Gastrocnemius medialis (tissue), 4 donors: ENCODE measurements at regions not wholly inside any gene's neighbourhood (a gene's known extent, or its start where the extent isn't known, plus 50 kb on each side); places are given as distances from the start of the nearest gene placed in this dataset.

Experiments used
- ATAC-seq, 2 donors: fragments of 150-250 bp; one replicate each; pipeline ENCODE4 v1.9.1; 2016
- DNase-seq, 2 donors: peaks; one replicate each; pipeline ENCODE4 v3.0.0-alpha.2; 2019
- H3K27ac ChIP-seq, 4 donors: fragments of 200-600 bp; sonication (generic); 1 replicate in 1 of 4; 2 replicates in 3 of 4; pipeline ENCODE4 v1.5.1; 2016 to 2018; ENCODE audit warnings: mild to moderate bottlenecking in 2 of 4, moderate library complexity in 1 of 4
- H3K27me3 ChIP-seq, 3 donors: fragments of 200-600 bp; sonication (generic) in 2 of 3; 1 replicate in 1 of 3; 2 replicates in 2 of 3; pipeline versions ENCODE4 v1.5.1 to v1.6.0; 2016 to 2019; ENCODE audit warnings: mild to moderate bottlenecking in 1 of 3, moderate library complexity in 1 of 3
- H3K36me3 ChIP-seq, 2 donors: fragments of 200-600 bp; sonication (generic) in 1 of 2; one replicate each; pipeline ENCODE4 v1.5.1; 2017 to 2018
- H3K4me1 ChIP-seq, 2 donors: fragments of 200-600 bp; sonication (generic) in 1 of 2; one replicate each; pipeline ENCODE4 v1.5.1; 2016 to 2017; ENCODE audit warnings: mild to moderate bottlenecking in 2 of 2
- H3K4me3 ChIP-seq, 4 donors: fragments of 200-600 bp; sonication (generic) in 3 of 4; 1 replicate in 1 of 4; 2 replicates in 3 of 4; pipeline ENCODE4 v1.5.1; 2016 to 2019; ENCODE audit warnings: mild to moderate bottlenecking in 2 of 4
- H3K9me3 ChIP-seq, 3 donors: fragments of 200-600 bp; sonication (generic) in 2 of 3; 1 replicate in 1 of 3; 2 replicates in 2 of 3; pipeline ENCODE4 v1.5.1; 2016 to 2019
- POLR2A ChIP-seq, 2 donors: fragments of 450-650 bp; IDR thresholded peaks; one replicate each; pipeline ENCODE4 v1.6.1; 2017; ENCODE audit warnings: antibody characterized with exemption in 2 of 2, mild to moderate bottlenecking in 2 of 2, moderate library complexity in 2 of 2
- in situ Hi-C, 4 donors: fragments of 200-750 bp; cut with MboI; loops; one replicate each; pipeline versions ENCODE4 v1.15.0 to v1.8.0; 2017; ENCODE audit warnings: low sequenced_read_pairs in 4 of 4
- intact Hi-C: fragments of 100-400 bp; cut with DNase I; formaldehyde crosslinking; loops from one replicate; pipeline ENCODE4 v1.15.1; 2023; ENCODE audit warnings: low total_unique reads
- TF ChIP-seq, protein P1 (sequence below), 5 experiments: fragments of 450-650 bp in 3 of 5; fragments of 200-600 bp in 2 of 5; sonication (generic) in 2 of 5; IDR thresholded peaks in 4 of 5; conservative IDR thresholded peaks in 1 of 5; 1 replicate in 4 of 5; 2 replicates in 1 of 5; pipeline ENCODE4 v1.5.1; 2016 to 2019; ENCODE audit warnings: antibody characterized with exemption in 5 of 5, mild to moderate bottlenecking in 3 of 5, moderate library complexity in 3 of 5

DNA sequence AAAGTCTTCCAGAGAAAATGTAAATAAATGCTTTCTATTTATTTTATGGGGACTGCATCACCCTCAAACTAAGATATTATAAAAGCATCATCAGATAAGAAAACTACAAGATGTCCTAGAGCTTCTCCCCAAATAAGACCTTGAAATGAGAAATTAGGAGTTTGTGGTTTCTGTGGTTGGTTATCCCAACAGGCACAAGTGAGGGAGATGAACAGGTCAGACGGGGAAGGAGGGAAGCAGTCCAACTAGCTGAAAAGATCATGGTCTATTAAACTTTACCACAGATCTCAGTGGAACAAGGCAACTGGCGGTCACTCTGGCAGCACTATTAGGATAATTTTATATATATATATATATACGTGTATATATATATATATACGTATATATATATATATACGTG is 319.3 kb upstream of the GRID2 start:
- TF ChIP-seq, protein P1, sequence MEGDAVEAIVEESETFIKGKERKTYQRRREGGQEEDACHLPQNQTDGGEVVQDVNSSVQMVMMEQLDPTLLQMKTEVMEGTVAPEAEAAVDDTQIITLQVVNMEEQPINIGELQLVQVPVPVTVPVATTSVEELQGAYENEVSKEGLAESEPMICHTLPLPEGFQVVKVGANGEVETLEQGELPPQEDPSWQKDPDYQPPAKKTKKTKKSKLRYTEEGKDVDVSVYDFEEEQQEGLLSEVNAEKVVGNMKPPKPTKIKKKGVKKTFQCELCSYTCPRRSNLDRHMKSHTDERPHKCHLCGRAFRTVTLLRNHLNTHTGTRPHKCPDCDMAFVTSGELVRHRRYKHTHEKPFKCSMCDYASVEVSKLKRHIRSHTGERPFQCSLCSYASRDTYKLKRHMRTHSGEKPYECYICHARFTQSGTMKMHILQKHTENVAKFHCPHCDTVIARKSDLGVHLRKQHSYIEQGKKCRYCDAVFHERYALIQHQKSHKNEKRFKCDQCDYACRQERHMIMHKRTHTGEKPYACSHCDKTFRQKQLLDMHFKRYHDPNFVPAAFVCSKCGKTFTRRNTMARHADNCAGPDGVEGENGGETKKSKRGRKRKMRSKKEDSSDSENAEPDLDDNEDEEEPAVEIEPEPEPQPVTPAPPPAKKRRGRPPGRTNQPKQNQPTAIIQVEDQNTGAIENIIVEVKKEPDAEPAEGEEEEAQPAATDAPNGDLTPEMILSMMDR (IDR thresholded peaks at IDR 0.05 in 4 of 5, conservative IDR thresholded peaks at IDR 0.05 in 1 of 5), result no peak
- TF ChIP-seq POLR2A (IDR thresholded peaks at IDR 0.05), result no peak
- no peak for ATAC-seq
- no peaks in the 10 kb centered on the region for H3K36me3 ChIP-seq

DNA sequence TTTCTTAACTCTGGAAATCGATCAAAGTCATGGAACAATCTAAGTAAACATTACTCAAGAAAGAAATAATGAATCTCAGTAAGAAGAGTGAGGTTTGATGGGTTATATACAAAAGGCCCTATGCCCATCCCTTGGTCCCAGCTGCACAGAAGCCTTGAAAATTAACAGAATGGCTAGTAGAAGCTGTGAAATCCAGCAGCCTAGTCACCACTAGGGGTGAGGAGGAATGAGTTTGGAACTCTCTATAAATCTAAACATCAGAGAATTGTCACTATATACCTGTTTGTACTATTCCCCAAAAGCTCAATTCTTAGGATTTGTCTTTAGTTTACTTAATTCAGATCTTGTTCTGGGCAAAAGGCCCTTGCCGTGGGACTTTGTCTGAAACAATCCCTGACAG is 313.9 kb upstream of the GRID2 start:
- Histone ChIP-seq H3K4me3 (no peak overlapping the region), H3K27me3 (no peaks in the 10 kb centered on the region), H3K36me3 (no peaks in the 10 kb centered on the region), H3K4me1 (no peaks in the 10 kb centered on the region), H3K27ac (no peak overlapping the region), H3K9me3 (no peaks in the 10 kb centered on the region)
- DNase-seq (no peak), ATAC-seq (no peak)
- in situ Hi-C loops (no loop called here), intact Hi-C loops (no loop called here)
- TF ChIP-seq, protein P1 (IDR thresholded peaks at IDR 0.05 in 4 of 5, conservative IDR thresholded peaks at IDR 0.05 in 1 of 5), result no peak
- no peak for TF ChIP-seq POLR2A (IDR thresholded peaks at IDR 0.05)

More for the DNA sequence above, 319.3 kb upstream of the GRID2 start:
- Histone ChIP-seq H3K4me1 (no peaks in the 10 kb centered on the region), H3K9me3 (no peaks in the 10 kb centered on the region), H3K4me3 (no peak overlapping the region), H3K27ac (no peak overlapping the region), H3K27me3 (no peaks in the 10 kb centered on the region)
- intact Hi-C loops, result no loop called here
- in situ Hi-C loops, result no loop called here
- DNase-seq, result no peak

DNA sequence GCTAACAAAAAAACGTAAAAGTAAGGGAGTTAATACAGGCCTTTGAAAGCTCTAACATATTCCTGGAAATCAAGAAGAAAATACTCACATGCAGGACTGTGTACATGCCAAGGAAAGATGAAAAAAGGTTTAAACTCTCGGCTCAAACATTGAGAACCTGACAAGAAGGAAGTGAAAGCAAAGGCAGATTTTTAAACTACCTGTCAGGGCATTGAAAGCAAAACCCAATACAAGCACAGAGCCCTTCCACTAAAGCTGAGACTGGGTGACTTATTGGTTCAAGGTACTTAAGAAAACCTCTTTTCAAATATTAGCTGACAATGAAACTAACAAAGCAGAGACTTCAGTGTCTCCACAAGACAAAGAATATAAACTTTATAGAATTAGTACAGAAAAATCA is 313.0 kb upstream of the GRID2 start:
- no peaks in the 10 kb centered on the region for H3K27me3 ChIP-seq
- ATAC-seq, result no peak
- no peaks in the 10 kb centered on the region for H3K4me1 ChIP-seq
- no peaks in the 10 kb centered on the region for H3K9me3 ChIP-seq
- in situ Hi-C loops (no loop called here), intact Hi-C loops (no loop called here)
- no peak for TF ChIP-seq POLR2A (IDR thresholded peaks at IDR 0.05)
- TF ChIP-seq, protein P1 (IDR thresholded peaks at IDR 0.05 in 4 of 5, conservative IDR thresholded peaks at IDR 0.05 in 1 of 5), result no peak
- DNase-seq, result no peak
- H3K27ac ChIP-seq, result no peak overlapping the region
- no peak overlapping the region for H3K4me3 ChIP-seq
- no peaks in the 10 kb centered on the region for H3K36me3 ChIP-seq

DNA sequence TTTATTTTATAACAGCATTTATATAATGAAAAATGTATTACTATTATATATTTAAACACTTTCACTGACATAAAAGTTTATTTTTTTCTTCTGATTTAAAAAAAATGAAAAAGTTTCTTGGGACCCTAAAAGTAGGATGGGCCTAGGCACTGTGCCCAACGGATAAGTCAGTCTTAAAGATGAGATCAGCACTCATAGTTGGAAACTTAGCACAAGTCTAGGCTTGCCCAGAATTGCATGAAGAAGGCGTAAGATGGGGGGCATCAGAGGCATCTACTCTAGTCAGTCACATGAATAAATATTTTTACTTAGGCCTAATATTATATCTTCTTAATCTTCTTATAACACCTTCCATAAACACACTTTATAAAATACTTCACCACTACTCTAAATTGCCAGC is 306.7 kb upstream of the GRID2 start:
- no peak overlapping the region for H3K27ac ChIP-seq
- intact Hi-C loops (no loop called here), in situ Hi-C loops (no loop called here)
- no peaks in the 10 kb centered on the region for H3K9me3 ChIP-seq
- DNase-seq (no peak), ATAC-seq (no peak)
- H3K27me3 ChIP-seq, result no peaks in the 10 kb centered on the region
- no peaks in the 10 kb centered on the region for H3K36me3 ChIP-seq
- H3K4me3 ChIP-seq, result no peak overlapping the region
- TF ChIP-seq POLR2A (IDR thresholded peaks at IDR 0.05), result no peak
- TF ChIP-seq, protein P1 (IDR thresholded peaks at IDR 0.05 in 4 of 5, conservative IDR thresholded peaks at IDR 0.05 in 1 of 5), result no peak
- H3K4me1 ChIP-seq, result no peaks in the 10 kb centered on the region
